MG63 (cell line): ENCODE measurements at regions not wholly inside any gene's neighbourhood (a gene's known extent, or its start where the extent isn't known, plus 50 kb on each side); places are given as distances from the start of the nearest gene placed in this dataset.
A peak's percentile ranks its signal among the peaks of the same experiment; 100 is the strongest.

Experiments
- DNase-seq: peaks from one replicate; pipeline ENCODE4 v3.0.0-alpha.2; 2020
- H3K27me3 ChIP-seq: fragments of 250-450 bp; sonication (Bioruptor Pico); 2 replicates; pipeline ENCODE4 v1.5.1; 2020; ENCODE audit warnings: mild to moderate bottlenecking, moderate library complexity
- H3K36me3 ChIP-seq: fragments of 250-450 bp; sonication (Bioruptor Pico); 2 replicates; pipeline ENCODE4 v1.5.1; 2020; ENCODE audit warnings: mild to moderate bottlenecking, moderate library complexity
- H3K4me3 ChIP-seq: fragments of 250-450 bp; sonication (Bioruptor Pico); 2 replicates; pipeline ENCODE4 v1.5.1; 2020; ENCODE audit warnings: mild to moderate bottlenecking, moderate library complexity
- H3K9me3 ChIP-seq: fragments of 250-450 bp; sonication (Bioruptor Pico); 2 replicates; pipeline ENCODE4 v1.5.1; 2020; ENCODE audit warnings: mild to moderate bottlenecking, moderate library complexity

DNA sequence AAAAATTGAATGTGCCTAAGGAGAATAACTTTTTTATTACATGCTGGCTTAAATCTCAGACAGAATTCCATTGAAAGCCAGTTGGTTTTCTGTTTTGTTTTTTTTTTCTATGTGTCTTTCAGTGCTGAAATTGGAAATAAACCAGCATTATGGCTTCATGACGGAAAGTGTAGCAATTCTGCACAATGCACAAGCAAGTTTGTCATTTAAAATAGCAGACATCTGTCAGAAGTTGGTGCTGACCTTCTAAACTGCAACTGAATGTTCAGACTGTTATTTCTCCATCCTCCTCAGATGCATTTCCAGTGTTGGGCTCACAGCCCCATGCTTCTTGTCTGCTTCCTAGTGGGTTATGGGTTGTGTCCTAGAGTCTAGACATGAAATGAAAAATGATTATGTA, 107.2 kb upstream of the LIMCH1 start:
- no peak for DNase-seq
- no peak overlapping the region for H3K4me3 ChIP-seq
- H3K36me3 ChIP-seq: no peaks in the 10 kb centered on the region; the same call in 1 of the 2 replicates
- H3K27me3 ChIP-seq: no peaks in the 10 kb centered on the region
- H3K9me3 ChIP-seq: no peaks in the 10 kb centered on the region

DNA sequence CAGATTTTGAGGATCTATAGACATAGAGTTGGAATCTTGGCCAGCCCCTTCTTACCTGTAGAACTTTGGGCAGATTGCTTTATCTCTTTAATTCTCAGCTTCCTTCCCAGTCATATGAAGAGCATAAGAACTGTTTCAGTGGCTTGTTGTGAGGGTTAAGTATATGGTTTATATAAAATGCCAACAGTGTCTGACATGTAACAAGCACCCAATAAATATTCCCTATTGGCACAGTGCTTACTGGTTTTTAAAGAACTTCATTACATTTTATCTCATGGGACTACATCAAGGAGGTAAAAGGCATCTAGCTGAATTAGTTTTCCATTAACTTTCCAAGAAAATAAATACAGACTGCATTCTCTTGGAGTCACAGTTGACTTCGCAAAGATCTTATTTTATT, 106.7 kb upstream of the LIMCH1 start:
- Histone ChIP-seq H3K9me3 (no peaks in the 10 kb centered on the region), H3K4me3 (no peak overlapping the region), H3K27me3 (no peaks in the 10 kb centered on the region), H3K36me3 (no peaks in the 10 kb centered on the region; the same call in 1 of the 2 replicates)
- DNase-seq: no peak

DNA sequence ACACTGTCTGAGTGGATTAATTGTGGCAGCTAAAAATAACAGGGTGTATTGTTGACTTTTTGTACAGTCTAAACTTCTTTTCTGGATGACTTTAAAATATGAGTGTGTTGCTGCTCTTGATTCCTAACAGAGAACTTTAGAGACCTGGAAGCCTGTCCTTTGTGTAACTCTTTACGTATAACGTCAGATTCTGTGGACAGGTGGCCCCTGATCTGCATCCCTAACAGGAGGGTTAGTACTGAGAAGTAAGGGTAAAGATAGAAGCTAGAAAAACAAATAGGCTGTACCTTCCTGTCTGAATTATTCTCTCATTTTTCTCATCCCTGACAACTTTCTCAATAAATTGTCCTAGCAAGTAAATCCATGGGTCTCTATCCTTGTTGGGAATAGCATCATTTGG, 105.7 kb upstream of the LIMCH1 start:
- Histone ChIP-seq H3K9me3 (no peaks in the 10 kb centered on the region), H3K36me3 (no peaks in the 10 kb centered on the region; the same call in 1 of the 2 replicates), H3K27me3 (no peaks in the 10 kb centered on the region), H3K4me3 (no peak overlapping the region)
- no peak for DNase-seq

DNA sequence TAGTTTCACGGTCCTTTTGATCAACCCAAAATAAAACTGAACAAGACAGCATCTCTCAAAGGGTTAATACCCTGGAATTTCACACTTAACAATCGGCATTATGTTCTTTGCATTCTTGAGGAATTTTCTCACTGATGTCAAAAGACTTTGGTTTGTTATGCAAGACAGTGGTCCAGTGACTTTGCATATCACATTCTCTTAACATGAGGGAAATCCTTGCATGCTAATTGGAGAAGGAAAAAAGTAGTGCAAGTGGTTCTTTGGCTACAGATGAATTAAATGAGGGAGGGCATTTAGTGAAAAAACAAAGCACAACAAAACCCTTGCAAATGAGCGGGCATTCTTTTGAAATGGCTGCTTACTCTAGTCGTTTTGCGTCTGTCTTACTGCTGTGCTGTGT, 105.1 kb upstream of the LIMCH1 start:
- Histone ChIP-seq H3K36me3 (no peaks in the 10 kb centered on the region; the same call in 1 of the 2 replicates), H3K4me3 (no peak overlapping the region), H3K27me3 (no peaks in the 10 kb centered on the region), H3K9me3 (no peaks in the 10 kb centered on the region)
- DNase-seq: no peak

DNA sequence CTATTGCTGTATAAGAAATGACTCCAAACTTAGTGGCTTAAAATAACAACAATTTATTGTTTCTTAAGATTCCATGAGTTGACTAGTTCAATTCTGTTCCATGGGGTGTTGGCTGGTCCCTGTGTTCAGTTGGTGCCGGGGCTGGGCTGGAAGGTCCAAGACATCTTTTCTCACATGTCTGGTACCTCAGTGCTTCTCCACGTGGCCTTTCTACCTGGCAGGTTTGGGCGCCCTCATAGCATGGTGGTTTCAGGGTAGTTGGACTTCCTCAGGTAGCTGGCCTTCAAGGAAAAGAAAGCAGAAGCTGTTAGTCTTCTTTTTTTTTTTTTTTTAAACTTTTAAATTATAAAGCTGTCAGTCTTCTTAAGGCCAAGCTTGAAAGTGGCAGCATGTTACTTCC, 104.6 kb upstream of the LIMCH1 start:
- no peaks in the 10 kb centered on the region for H3K27me3 ChIP-seq
- H3K9me3 ChIP-seq: no peaks in the 10 kb centered on the region
- no peaks in the 10 kb centered on the region; the same call in 1 of the 2 replicates for H3K36me3 ChIP-seq
- no peak for DNase-seq
- H3K4me3 ChIP-seq: no peak overlapping the region

DNA sequence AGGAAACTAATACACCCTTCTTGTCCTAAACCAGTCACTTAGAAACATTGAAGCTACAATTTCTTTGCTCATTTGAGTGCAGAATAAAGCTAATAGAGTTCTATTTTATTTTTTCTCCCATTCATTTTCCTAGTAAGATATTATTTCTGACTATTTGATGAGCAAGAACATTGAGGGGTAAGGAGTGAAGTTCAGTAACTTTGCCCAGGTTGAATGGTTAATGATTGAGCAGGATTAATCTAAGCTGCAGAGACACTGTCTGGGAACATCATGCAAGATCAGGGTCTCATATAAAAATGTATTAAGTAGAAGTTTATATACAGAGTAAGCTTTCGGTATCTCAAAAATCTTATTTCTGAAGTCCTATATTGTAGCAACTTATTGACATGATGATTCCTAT, 102.4 kb upstream of the LIMCH1 start:
- Histone ChIP-seq H3K36me3 (no peaks in the 10 kb centered on the region; the same call in 1 of the 2 replicates), H3K27me3 (no peaks in the 10 kb centered on the region)
- DNase-seq: no peak

DNA sequence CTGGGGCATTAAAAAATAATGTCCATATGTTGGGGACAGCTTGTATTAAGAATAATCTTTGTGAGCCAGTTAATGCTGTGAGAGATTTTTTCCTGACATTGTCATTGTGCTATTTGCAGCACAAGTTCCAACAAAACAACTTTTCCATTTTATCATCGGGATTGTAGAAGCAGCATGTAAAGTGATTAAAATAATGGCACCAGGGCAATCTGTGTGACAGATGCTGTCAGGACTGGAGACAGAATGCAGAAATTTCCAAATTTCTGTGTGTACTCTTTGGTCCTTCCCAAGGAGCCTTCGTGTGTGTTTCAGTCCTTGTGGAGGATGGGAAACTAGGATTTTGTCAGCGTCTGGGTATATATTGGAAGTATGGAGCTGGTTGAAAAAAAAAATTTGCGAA, 101.5 kb upstream of the LIMCH1 start:
- no peaks in the 10 kb centered on the region for H3K27me3 ChIP-seq
- DNase-seq: no peak
- no peaks in the 10 kb centered on the region; the same call in 1 of the 2 replicates for H3K36me3 ChIP-seq
- no peak overlapping the region for H3K4me3 ChIP-seq
- no peaks in the 10 kb centered on the region for H3K9me3 ChIP-seq

More for the DNA sequence above, 102.4 kb upstream of the LIMCH1 start:
- Histone ChIP-seq H3K4me3 (no peak overlapping the region), H3K9me3 (no peaks in the 10 kb centered on the region)

DNA sequence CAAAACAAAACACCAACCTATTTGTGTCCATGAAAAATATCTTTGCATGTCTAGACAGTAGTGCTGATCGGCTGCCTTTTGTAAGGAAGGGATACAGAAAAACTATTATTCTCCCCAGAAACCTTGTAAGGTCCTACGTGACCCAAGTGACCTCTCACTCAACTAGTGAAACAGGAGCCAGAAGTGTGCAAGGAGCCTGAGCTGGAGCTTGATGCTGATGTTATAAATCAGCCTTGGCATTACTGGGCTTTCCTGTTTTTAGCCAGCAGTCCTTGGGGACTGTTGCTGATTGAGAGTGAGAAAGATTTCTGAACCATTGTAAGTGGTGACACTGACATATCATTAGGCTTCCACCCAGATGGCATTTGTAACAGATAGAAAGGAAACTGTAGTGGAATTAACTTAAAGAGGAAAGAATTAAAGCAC, 100.8 kb upstream of the LIMCH1 start:
- Histone ChIP-seq H3K4me3 (no peak overlapping the region), H3K27me3 (no peaks in the 10 kb centered on the region), H3K36me3 (no peaks in the 10 kb centered on the region; the same call in 1 of the 2 replicates), H3K9me3 (no peaks in the 10 kb centered on the region)
- no peak for DNase-seq

DNA sequence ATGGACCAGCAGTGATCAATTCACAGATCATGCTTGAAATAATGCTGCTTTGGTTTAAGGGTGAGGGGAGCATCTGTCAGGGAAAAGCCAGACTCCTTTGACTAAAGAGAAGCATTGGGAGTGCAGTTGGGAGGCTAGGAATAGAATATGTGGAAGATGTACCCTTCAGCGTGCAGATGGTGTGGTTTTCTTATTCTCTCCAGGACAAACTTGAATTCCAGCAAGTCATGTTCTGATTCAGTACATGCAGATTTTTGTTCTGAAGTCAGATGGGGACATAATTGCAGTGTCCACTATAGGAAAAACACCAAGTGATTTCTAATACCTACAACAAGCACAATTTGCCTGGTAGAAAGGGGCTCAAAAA, 99.0 kb upstream of the LIMCH1 start:
- Histone ChIP-seq H3K27me3 (no peaks in the 10 kb centered on the region), H3K9me3 (no peaks in the 10 kb centered on the region), H3K36me3 (no peaks in the 10 kb centered on the region), H3K4me3 (no peak overlapping the region)
- DNase-seq: no peak

DNA sequence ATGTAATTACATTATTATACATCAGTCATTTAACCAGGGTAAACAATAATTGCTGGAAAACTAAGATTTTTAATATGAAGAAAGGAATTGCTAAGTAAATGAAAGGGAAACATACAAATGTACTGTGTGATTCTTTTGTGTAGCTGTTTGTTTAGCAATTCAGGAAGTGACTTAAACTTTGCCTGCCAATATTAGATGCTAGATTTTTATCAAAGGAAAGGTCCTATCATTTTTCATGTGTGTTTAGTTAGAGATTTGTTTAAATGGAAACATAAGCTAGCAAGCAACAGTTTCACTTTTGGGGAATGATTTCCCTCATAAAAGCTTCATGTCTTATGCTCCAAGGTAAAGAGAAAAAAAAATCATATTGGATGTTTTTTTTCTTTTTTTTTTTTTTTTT, 95.1 kb upstream of the LIMCH1 start:
- no peaks in the 10 kb centered on the region for H3K36me3 ChIP-seq
- DNase-seq: no peak
- no peaks in the 10 kb centered on the region for H3K9me3 ChIP-seq

DNA sequence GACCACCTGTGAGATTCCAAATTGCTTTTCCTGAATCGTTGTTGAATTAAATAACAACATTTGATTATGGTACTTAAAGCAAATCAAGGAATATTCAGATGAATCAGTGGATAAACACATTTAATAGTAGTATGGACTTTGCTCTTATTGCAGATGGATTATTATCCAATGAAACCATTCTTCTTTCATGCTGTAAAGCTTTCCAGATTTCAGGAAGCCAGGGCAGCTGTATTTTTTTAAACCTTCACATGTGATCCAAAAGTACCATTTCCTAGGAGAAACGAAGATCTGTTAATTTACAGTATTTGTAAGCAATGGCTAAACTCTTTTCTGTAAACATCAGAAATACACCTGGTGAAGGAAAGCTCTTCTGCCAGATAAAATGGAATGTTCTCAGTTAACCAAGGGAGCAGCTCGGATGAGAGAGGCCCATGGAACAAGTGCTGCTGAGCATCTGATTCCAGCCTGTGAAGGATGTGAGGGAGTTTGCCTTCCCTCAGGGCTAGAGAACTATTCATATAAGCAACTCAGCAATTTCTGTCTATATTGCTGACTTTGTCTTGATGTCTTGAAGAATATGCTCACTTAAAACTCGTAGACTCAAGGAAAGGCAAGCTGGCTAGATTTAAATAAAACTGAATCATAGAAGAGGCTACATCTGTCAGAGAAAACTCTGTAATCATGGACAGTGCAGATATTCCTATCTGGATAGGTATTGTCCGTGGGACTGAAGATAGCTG, 94.4 kb upstream of the LIMCH1 start:
- H3K27me3 ChIP-seq: no peaks in the 10 kb centered on the region

More for the DNA sequence above, 95.1 kb upstream of the LIMCH1 start:
- Histone ChIP-seq H3K27me3 (no peaks in the 10 kb centered on the region), H3K4me3 (no peak overlapping the region)

DNA sequence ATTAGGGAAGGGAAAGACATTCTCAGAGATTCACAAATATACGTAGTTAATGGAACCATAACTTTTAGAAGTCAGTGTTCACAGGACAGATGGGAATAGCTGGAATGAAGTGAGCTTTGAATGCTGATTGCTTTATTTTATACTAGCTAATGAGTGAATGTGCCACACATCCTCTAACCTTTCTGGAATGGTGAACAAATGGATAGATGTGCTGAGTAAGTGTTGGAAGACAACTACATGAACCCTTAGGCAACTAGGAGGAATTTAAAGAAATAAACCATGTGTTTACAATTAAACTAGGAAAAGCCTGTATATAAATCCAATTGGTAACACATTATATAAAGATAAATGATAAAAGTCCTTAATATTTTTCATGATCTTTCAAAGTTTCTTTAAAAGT, 91.6 kb upstream of the LIMCH1 start:
- no peaks in the 10 kb centered on the region for H3K27me3 ChIP-seq
- DNase-seq: no peak
- H3K36me3 ChIP-seq: no peaks in the 10 kb centered on the region
- H3K4me3 ChIP-seq: no peak overlapping the region
- no peaks in the 10 kb centered on the region for H3K9me3 ChIP-seq

More for the DNA sequence above, 94.4 kb upstream of the LIMCH1 start:
- no peak for DNase-seq
- no peak overlapping the region for H3K4me3 ChIP-seq
- H3K9me3 ChIP-seq: no peaks in the 10 kb centered on the region
- no peaks in the 10 kb centered on the region for H3K36me3 ChIP-seq

DNA sequence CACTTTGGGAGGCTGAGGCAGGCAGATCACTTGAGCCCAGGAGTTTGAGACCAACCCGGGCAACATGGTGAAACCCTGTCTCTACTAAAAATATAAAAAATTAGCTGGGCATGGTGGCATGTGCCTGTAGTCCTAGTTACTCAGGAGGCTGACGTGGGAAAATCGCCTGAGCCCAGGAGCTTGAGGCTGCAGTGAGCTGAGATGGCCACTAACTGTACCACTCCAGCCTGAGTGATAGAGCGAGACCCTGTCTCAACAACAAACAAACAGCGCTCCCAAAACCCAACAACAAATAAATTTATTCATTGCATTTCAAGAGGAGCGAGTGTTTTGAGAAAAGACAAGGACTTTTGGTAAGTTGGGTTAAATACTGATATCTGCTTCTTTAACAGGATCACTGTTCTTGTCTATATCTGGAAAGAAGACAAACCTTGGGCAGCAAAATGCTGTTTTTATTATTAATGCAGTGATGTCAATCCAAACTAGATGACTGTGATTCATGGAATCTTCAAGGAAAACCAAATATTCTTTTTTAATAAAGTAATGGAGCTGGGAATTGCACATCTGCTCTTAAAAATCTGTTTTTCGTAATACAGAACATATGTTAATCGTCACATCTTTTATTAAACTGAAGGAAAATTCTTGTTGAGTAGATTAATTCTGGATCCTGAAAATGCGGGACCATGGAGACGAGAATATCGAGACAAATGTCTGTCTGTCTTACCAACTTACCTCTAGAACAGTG, 90.8 kb upstream of the LIMCH1 start:
- no peak for DNase-seq
- no peaks in the 10 kb centered on the region for H3K36me3 ChIP-seq

DNA sequence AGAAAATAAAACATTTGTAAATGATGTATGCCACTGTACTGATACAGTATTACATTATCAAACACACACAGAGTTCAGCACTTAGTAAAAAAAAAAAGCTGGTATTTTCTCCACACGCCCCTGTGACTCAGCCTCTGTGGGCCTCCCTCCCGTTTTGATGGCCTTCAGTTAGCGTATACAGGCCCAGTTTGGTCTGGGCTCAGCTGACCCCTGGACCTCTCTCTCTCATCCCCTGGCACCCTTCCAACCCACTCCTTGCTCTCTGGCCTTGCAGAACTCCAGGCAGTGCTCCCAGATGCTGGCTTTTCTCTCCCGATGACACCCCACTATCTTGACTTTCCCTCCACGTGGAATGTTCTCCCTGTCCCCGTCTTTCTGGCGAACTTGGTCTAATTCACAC, 89.0 kb upstream of the LIMCH1 start:
- DNase-seq: peak; percentile 53
- H3K4me3 ChIP-seq: no peak overlapping the region
- H3K36me3 ChIP-seq: no peaks in the 10 kb centered on the region
- no peaks in the 10 kb centered on the region for H3K9me3 ChIP-seq
- H3K27me3 ChIP-seq: no peaks in the 10 kb centered on the region

More for the DNA sequence above, 90.8 kb upstream of the LIMCH1 start:
- H3K4me3 ChIP-seq: no peak overlapping the region
- H3K9me3 ChIP-seq: no peaks in the 10 kb centered on the region
- no peaks in the 10 kb centered on the region for H3K27me3 ChIP-seq

DNA sequence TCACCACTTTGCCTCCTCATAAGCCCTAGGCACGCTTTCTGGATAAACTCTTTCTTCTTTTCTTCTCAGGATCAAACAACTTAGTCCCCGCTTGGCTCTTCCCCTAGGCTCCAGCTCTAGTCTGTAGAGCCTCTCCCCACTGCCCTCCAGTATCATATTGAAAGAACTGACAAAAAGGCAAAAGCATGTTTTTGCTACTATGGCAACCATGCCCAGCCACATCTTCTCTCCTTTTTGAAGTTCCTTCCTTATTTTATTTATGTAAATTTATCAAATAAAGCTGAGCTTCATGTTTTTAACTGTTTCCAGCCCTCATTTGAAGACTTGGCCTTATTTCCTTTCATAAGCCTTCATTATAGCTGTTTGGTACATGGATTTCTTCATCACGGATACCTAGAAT, 86.0 kb upstream of the LIMCH1 start:
- Histone ChIP-seq H3K4me3 (no peak overlapping the region), H3K36me3 (no peaks in the 10 kb centered on the region), H3K27me3 (no peaks in the 10 kb centered on the region), H3K9me3 (no peaks in the 10 kb centered on the region)
- no peak for DNase-seq

DNA sequence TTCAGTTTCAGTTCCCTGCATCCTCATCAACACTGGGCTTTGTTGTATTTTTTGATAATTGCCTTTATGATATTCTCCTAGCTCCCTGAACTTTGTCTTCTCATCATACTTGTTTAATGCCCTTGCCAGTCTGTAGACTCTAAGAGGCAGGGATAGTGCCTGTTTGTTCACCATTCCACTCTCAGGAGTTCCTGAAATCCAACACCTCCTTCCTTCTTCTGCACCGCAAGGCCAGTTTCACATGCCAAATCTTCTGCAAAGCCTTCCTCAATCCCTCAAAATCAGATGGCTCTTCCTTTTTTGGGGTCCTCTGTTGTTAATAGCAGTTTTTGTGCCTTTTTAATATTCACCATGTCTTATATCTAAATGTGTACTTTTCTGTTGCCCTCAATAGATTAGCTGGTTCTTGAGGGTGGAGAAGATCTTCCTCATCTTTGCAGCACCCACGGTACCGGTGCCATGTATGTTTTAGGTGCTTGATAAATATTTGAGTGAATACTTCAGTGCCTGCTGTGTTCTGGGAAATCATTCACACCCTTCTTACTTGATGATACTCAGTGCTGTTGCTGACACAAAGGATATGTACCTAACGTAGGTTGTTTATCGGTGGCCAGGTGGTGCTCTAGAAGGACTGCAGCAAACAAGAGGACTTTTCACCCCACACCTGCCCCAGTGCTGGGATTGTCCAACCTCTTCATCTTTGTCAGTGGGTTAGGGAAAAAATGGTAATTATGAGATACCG, 85.3 kb upstream of the LIMCH1 start:
- no peaks in the 10 kb centered on the region for H3K27me3 ChIP-seq
- DNase-seq: no peak
- H3K36me3 ChIP-seq: no peaks in the 10 kb centered on the region
- no peak overlapping the region for H3K4me3 ChIP-seq
- no peaks in the 10 kb centered on the region for H3K9me3 ChIP-seq

DNA sequence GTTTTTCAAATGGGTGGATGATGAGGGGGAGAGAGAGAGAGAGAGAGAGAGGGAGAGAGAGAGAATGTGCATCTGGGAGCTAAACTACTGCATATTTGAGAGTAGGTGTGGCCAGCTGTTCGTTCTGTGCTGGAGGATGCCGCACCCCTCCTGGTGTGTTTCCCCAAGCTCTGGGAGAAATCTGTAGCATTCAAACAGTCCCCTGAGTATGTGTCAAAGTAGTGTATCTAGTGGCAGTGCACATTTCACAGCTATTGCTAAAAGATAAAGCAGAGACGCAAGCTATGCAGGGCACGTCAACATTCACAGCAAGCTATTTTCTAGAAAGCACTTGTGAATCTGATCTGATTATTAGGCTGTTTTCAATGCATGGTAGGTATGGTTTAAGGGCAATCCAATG, 83.5 kb upstream of the LIMCH1 start:
- no peaks in the 10 kb centered on the region for H3K27me3 ChIP-seq
- no peaks in the 10 kb centered on the region for H3K36me3 ChIP-seq
- H3K9me3 ChIP-seq: no peaks in the 10 kb centered on the region
- no peak overlapping the region for H3K4me3 ChIP-seq
- DNase-seq: no peak
